MM.1S (cell line): ENCODE measurements at regions not wholly inside any gene's neighbourhood (a gene's known extent, or its start where the extent isn't known, plus 50 kb on each side); places are given as distances from the start of the nearest gene placed in this dataset.

Source experiments
- CTCF ChIP-seq: fragments of 300-600 bp; sonication (generic); IDR thresholded peaks from 2 replicates; pipeline ENCODE4 v1.5.1; 2016; ENCODE audit warnings: antibody characterized with exemption, low read length, mixed read lengths
- EZH2 ChIP-seq: fragments of 300-600 bp; sonication (generic); optimal IDR thresholded peaks from 2 replicates; pipeline ENCODE3; 2017; ENCODE audit warnings: low read depth, mild to moderate bottlenecking, antibody characterized with exemption, low read length, mixed read lengths
- EZH2phosphoT487 ChIP-seq: fragments of 300-600 bp; sonication (generic); IDR thresholded peaks from 2 replicates; pipeline ENCODE4 v1.6.1; 2018; ENCODE audit warnings: antibody characterized with exemption, low read length

GRCh38 chr5:60527072-60527471 lies 172.9 kb downstream of the DEPDC1B start:
- TF ChIP-seq CTCF, result no peak
- TF ChIP-seq EZH2, result no peak
- no peak for TF ChIP-seq EZH2phosphoT487
